ENCODE measurements at regions not wholly inside any gene's neighbourhood (a gene's known extent, or its start where the extent isn't known, plus 50 kb on each side); places are given as distances from the start of the nearest gene placed in this dataset.

DNA sequence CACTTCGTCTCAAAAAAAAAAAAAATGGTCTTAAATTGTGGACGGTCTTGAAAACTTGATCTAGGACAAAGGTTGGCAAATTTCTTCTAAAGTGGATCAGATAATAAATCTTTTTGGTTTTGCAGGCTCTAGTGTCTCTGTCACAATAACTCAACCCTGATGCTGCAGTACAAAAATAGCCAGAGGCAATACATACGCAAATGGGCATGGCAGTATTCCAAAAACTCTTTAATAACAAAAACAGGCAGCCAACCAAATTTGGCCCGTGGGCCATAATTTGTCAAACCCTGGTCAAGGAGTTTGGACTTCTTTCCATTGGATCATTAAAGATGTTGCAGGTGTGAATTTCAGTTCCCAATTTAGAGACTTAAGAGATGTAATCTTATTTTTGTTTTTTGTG, 93.5 kb upstream of the MRI1 start:
- ATAC-seq (no peak), DNase-seq (no peak)
- no peak overlapping the region for H3K4me3 ChIP-seq
- no peaks in the 10 kb centered on the region for H3K4me1 ChIP-seq
- no peaks in the 10 kb centered on the region for H3K27me3 ChIP-seq
- H3K9me3 ChIP-seq: peaks cover 0 to 6% (median 0%) of the 10 kb centered on the region in 3 donors
- no peak overlapping the region for H3K27ac ChIP-seq
- H3K36me3 ChIP-seq (replicated peaks in 1 of 2; ENCODE audit: insufficient read depth in 1 of 2, low read depth in 2 of 2): no peaks in the 10 kb centered on the region
- TF ChIP-seq POLR2A (IDR thresholded peaks at IDR 0.05): no peak
- TF ChIP-seq, protein P1, sequence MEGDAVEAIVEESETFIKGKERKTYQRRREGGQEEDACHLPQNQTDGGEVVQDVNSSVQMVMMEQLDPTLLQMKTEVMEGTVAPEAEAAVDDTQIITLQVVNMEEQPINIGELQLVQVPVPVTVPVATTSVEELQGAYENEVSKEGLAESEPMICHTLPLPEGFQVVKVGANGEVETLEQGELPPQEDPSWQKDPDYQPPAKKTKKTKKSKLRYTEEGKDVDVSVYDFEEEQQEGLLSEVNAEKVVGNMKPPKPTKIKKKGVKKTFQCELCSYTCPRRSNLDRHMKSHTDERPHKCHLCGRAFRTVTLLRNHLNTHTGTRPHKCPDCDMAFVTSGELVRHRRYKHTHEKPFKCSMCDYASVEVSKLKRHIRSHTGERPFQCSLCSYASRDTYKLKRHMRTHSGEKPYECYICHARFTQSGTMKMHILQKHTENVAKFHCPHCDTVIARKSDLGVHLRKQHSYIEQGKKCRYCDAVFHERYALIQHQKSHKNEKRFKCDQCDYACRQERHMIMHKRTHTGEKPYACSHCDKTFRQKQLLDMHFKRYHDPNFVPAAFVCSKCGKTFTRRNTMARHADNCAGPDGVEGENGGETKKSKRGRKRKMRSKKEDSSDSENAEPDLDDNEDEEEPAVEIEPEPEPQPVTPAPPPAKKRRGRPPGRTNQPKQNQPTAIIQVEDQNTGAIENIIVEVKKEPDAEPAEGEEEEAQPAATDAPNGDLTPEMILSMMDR (IDR thresholded peaks at IDR 0.05): no peak
- intact Hi-C loops (cut with DNase I): no loop called here
- whole genome bisulfite sequencing, 2 donors: 63 to 72% methylated on average over 4 of the region's 4 CpGs

DNA sequence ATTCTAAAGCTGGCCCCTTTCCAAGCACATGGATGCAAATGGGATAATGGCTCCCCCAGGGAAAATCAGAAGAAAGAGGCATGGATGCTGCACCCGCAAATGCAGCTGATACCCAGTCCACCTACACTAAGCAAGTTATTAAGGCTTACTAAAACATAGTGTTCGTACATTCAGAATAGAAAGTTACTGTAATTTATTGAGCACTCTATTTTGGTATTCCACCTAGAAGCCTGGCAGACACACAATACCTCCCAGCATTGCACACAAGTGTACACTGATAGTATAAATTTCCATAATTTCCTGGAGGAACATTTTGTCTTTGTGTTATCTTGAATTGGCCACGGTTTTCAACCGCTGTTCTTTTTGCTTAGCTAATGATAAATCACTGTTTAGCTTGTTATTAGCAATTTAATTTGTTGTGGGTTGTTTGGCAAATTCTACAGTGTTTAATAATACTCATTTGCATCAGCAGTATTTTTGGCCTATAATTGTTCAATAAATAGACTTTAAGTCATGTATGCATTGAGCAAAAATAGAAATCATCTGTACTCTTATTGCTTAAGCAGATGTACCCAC, 94.5 kb upstream of the MRI1 start:
- H3K27me3 ChIP-seq: no peaks in the 10 kb centered on the region
- H3K9me3 ChIP-seq: peaks cover 0 to 6% (median 0%) of the 10 kb centered on the region in 3 donors
- TF ChIP-seq, protein P1 (IDR thresholded peaks at IDR 0.05): no peak
- TF ChIP-seq POLR2A (IDR thresholded peaks at IDR 0.05): no peak
- no peaks in the 10 kb centered on the region for H3K36me3 ChIP-seq (replicated peaks in 1 of 2; ENCODE audit: insufficient read depth in 1 of 2, low read depth in 2 of 2)
- no peaks in the 10 kb centered on the region for H3K4me1 ChIP-seq
- DNase-seq: no peak
- no peak overlapping the region for H3K27ac ChIP-seq
- ATAC-seq: no peak
- WGBS, 2 donors: 55 to 58% methylated on average over 4 of the region's 4 CpGs
- intact Hi-C loops (cut with DNase I): no loop called here
- no peak overlapping the region for H3K4me3 ChIP-seq

DNA sequence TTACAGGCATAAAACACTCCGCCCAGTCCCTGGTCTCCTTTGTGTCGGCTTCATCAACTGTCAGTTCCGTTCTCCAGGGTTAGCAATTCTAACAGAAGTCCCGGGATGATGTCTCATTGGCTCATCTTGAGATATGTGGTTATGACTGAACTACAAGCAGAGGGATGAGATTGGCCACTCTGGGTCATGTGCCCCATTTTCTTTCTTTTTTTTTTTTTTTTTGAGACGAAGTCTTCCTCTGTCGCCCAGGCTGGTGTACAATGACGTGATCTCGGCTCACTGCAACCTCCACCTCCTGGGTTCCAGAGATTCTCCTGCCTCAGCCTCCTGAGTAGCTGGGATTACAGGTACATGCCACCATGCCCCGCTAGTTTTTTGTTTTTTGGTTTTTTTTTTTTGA, 95.4 kb upstream of the MRI1 start:
- 75 to 82% methylated on average over 9 of the region's 9 CpGs for WGBS, 2 donors
- intact Hi-C loops (cut with DNase I): no loop called here

DNA sequence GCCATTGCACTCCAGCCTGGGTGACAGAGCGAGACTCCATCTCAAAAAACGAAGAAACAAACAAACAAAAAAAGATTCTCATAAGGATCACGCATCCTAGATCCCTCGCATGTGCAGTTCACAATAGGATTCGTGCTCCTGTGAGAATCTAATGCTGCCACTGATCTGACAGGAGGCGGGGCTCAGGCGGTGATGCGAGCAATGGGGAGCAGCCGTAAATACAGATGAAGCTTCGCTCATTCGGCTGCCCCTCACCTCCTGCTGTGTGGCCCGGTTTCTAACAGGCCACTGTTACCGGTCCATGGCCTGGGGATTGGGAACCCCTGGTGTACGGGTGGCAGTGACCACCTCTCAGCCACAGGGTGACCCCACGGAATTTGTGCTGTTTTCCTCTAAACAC, 98.2 kb upstream of the MRI1 start:
- intact Hi-C loops (cut with DNase I): no loop called here
- H3K27ac ChIP-seq: no peak overlapping the region
- ATAC-seq (no peak), DNase-seq (no peak)
- no peaks in the 10 kb centered on the region for H3K4me1 ChIP-seq
- no peaks in the 10 kb centered on the region for H3K9me3 ChIP-seq
- H3K27me3 ChIP-seq: no peaks in the 10 kb centered on the region
- no peaks in the 10 kb centered on the region for H3K36me3 ChIP-seq (replicated peaks in 1 of 2; ENCODE audit: insufficient read depth in 1 of 2, low read depth in 2 of 2)
- TF ChIP-seq POLR2A (IDR thresholded peaks at IDR 0.05): no peak
- TF ChIP-seq, protein P1 (IDR thresholded peaks at IDR 0.05): no peak
- H3K4me3 ChIP-seq: no peak overlapping the region
- 69 to 71% methylated on average over 9 to 15 of the region's 15 CpGs for WGBS, 2 donors

More for the DNA sequence above, 95.4 kb upstream of the MRI1 start:
- TF ChIP-seq POLR2A (IDR thresholded peaks at IDR 0.05): no peak
- TF ChIP-seq, protein P1 (IDR thresholded peaks at IDR 0.05): no peak
- H3K36me3 ChIP-seq (replicated peaks in 1 of 2; ENCODE audit: insufficient read depth in 1 of 2, low read depth in 2 of 2): no peaks in the 10 kb centered on the region
- DNase-seq: no peak
- no peak for ATAC-seq
- no peaks in the 10 kb centered on the region for H3K27me3 ChIP-seq
- H3K4me3 ChIP-seq: no peak overlapping the region
- H3K4me1 ChIP-seq: no peaks in the 10 kb centered on the region
- no peak overlapping the region for H3K27ac ChIP-seq
- H3K9me3 ChIP-seq: peaks cover 0 to 6% (median 0%) of the 10 kb centered on the region in 3 donors
